ENCODE measurements at regions not wholly inside any gene's neighbourhood (a gene's known extent, or its start where the extent isn't known, plus 50 kb on each side); places are given as distances from the start of the nearest gene placed in this dataset.

DNA sequence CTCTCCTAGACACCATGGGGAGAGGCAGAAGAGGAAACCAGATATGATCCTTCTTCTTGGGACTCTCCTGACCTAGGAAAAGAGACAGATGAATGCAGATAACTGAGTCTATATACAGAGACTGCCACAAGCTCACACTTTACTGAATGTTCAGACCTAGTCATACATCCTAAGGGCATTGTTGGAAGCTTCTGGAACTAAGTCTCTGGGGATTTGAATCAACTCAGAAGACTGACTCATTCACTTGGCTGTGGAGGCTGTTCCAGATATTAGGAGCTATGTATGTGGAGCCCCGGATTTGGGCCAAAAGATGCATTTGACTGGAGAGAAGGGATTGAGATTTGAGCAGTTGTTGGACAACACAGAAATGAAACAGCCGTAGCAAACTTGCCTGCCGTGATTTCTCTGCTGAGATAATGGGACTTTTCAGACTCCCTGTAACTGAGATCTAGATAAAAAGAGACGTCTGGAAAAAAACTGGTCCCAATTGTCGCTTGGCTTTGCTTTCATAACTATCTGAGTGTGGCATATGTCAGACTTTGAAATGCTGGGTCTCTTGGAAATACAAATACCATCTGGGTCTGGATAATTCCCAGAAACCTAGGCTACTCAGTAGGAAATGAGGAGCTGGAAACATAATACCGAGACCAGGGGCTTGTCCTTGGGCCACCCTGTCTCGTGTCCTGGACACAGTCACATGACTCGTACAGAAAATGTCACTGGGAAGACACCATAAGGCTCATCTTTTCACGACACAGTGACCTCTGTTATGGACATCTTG is 396.8 kb downstream of the NUAK1 start:
- Histone ChIP-seq H3K4me1 (ENCODE audit: control insufficient read depth in 1 of 2, insufficient read depth in 2 of 2, low read length in 2 of 2) (peaks cover 0 to 18% of the 10 kb centered on the region in 2 donors), H3K27me3 (ENCODE audit: low read depth, low read length) (no peaks in the 10 kb centered on the region), H3K27ac (ENCODE audit: low read length) (no peak overlapping the region), H3K9me3 (ENCODE audit: control insufficient read depth in 1 of 2, low read length in 2 of 2) (no peaks in the 10 kb centered on the region), H3K4me3 (ENCODE audit: low read depth in 1 of 2, low read length in 2 of 2) (no peak overlapping the region), H3K36me3 (ENCODE audit: control insufficient read depth in 1 of 2, insufficient read depth in 2 of 2, low read length in 2 of 2) (no peaks in the 10 kb centered on the region)

DNA sequence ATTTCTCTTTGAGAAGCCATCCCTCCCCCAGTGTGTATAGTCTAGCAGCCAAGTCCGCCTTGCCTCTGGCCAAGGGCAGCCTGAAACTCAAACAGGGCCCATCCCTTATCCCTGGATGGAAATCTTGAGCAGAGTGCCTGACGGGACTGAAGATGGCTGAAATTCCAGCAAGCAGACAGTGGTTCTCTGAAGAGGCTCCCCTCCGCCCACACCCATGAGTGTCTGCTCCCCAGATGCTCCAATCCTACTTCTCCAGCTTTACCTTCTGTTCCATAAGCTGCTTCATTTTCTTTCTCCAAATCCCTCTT is 396.2 kb downstream of the NUAK1 start:
- Histone ChIP-seq H3K4me1 (ENCODE audit: control insufficient read depth in 1 of 2, insufficient read depth in 2 of 2, low read length in 2 of 2) (peaks cover 0 to 18% of the 10 kb centered on the region in 2 donors), H3K9me3 (ENCODE audit: control insufficient read depth in 1 of 2, low read length in 2 of 2) (no peaks in the 10 kb centered on the region), H3K27ac (ENCODE audit: low read length) (no peak overlapping the region), H3K4me3 (ENCODE audit: low read depth in 1 of 2, low read length in 2 of 2) (no peak overlapping the region), H3K36me3 (ENCODE audit: control insufficient read depth in 1 of 2, insufficient read depth in 2 of 2, low read length in 2 of 2) (no peaks in the 10 kb centered on the region), H3K27me3 (ENCODE audit: low read depth, low read length) (no peaks in the 10 kb centered on the region)

DNA sequence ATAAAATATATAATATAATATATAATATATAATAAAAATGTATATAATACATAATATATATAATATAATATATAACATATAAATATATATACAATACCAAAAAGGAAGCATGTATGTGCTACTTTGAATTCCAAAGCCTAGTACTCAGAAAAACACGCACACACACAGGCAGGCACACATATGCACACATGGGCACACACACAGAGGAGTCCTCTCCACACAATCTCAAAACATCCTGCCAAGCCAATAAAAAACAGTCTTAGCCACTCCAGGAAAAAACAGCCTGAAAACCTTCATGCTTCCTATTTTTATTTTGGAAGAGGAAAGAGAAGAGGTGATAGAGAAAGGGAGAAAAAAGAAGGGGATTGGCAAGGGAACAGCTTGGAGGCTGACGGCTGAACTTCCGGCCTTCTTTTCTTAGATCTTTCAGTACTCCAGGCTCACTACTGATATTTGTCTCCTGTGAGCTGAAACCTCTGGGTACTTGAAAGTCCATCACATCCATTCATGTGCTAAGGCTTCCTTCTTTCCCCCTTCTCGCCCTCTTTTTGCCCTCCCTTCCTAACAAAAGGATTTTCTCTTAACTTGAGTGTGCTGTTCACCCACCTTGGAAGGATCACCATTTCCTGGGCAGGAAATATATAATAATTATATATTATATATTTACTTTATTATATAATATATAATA is 394.2 kb downstream of the NUAK1 start:
- no peaks in the 10 kb centered on the region for H3K9me3 ChIP-seq (ENCODE audit: control insufficient read depth in 1 of 2, low read length in 2 of 2)
- H3K27me3 ChIP-seq (ENCODE audit: low read depth, low read length), result no peaks in the 10 kb centered on the region
- no peak overlapping the region for H3K27ac ChIP-seq (ENCODE audit: low read length)
- H3K36me3 ChIP-seq (ENCODE audit: control insufficient read depth in 1 of 2, insufficient read depth in 2 of 2, low read length in 2 of 2), result no peaks in the 10 kb centered on the region
- no peak overlapping the region for H3K4me3 ChIP-seq (ENCODE audit: low read depth in 1 of 2, low read length in 2 of 2)
- H3K4me1 ChIP-seq (ENCODE audit: control insufficient read depth in 1 of 2, insufficient read depth in 2 of 2, low read length in 2 of 2), result peaks cover 0 to 26% of the 10 kb centered on the region in 2 donors

DNA sequence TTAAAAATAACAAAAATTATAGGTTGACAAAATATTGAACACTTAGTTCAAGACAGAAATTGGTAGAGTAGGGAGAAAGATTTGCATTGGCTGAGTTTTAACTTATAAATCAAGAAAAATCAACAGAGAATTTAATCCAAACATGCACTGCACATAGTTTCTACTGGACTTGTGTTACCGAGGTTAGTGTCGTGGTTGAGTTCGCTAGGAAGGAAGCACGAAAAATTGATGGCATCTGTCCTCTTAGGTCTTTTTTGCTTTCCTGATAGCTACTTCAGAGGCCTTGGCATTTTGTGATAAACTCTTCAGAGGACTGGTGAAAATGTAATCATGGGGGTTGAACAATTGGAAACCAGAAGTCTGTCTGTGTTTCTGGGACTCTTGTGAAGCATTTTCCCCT is 392.9 kb downstream of the NUAK1 start:
- H3K4me1 ChIP-seq (ENCODE audit: control insufficient read depth in 1 of 2, insufficient read depth in 2 of 2, low read length in 2 of 2), result peaks cover 0 to 19% of the 10 kb centered on the region in 2 donors
- no peak overlapping the region for H3K4me3 ChIP-seq (ENCODE audit: low read depth in 1 of 2, low read length in 2 of 2)
- H3K27me3 ChIP-seq (ENCODE audit: low read depth, low read length), result no peaks in the 10 kb centered on the region

DNA sequence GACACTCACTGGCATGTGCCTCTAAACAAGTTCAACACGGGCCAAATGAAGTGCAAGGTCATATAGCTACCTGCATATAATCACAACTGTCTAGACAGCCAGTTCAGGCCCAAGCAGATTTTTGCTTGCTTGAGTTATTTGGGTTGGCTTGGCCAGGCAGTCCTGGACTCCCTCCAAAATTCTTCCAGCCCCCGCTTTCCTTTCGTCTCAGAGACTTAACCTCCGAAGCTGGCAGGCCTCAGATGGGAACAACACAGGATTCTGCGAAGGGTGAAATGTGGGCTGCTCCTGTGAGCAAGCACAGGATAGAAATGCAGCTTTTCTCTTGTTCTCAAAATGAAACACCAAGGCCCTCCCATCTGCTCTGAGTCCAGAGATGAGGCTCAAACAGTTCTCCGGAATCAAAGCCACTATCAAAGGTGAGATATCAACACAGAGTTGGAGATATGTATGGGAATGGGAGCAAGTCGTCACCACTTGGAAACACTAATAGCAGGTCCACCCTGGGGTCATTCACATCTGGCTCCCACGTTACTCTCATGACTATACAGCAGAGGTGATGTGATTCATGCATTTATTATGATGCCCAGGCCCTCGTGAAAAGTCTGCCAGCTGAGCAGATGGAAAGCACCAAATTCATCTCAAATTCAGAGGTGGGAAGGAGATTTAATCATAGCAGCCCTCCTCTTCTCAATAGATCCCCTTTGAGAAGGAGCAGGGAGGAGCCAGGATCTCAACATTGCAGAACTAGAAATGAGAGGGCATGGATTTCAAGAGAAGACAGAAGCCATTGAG is 389.8 kb downstream of the NUAK1 start:
- H3K9me3 ChIP-seq (ENCODE audit: control insufficient read depth in 1 of 2, low read length in 2 of 2), result no peaks in the 10 kb centered on the region
- H3K36me3 ChIP-seq (ENCODE audit: control insufficient read depth in 1 of 2, insufficient read depth in 2 of 2, low read length in 2 of 2), result no peaks in the 10 kb centered on the region
- no peak overlapping the region for H3K4me3 ChIP-seq (ENCODE audit: low read depth in 1 of 2, low read length in 2 of 2)
- peaks cover 0 to 8% of the 10 kb centered on the region in 2 donors for H3K4me1 ChIP-seq (ENCODE audit: control insufficient read depth in 1 of 2, insufficient read depth in 2 of 2, low read length in 2 of 2)
- H3K27ac ChIP-seq (ENCODE audit: low read length), result peak overlapping the region; percentile 8
- H3K27me3 ChIP-seq (ENCODE audit: low read depth, low read length), result no peaks in the 10 kb centered on the region

More for the DNA sequence above, 392.9 kb downstream of the NUAK1 start:
- Histone ChIP-seq H3K27ac (ENCODE audit: low read length) (no peak overlapping the region), H3K36me3 (ENCODE audit: control insufficient read depth in 1 of 2, insufficient read depth in 2 of 2, low read length in 2 of 2) (no peaks in the 10 kb centered on the region), H3K9me3 (ENCODE audit: control insufficient read depth in 1 of 2, low read length in 2 of 2) (no peaks in the 10 kb centered on the region)

DNA sequence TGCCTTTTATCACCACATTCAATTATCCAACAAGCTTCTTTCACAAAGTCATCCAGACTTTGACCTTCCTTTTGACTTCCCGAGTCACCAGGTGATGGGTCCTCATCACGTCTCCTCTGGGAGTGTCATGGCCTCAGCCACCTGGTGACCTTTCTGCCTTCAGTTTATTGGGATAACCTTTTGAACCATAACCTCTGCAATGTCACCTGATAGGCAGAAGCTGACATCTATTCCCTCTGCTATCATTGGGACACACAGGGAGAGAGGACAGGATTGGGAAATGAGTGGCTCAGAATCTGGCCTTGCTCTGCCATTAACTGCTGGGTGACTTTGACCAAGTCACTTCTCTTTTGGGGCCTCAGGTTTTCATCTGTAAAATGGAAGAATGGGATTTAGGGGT is 388.7 kb downstream of the NUAK1 start:
- H3K27ac ChIP-seq (ENCODE audit: low read length), result no peak overlapping the region
- no peaks in the 10 kb centered on the region for H3K36me3 ChIP-seq (ENCODE audit: control insufficient read depth in 1 of 2, insufficient read depth in 2 of 2, low read length in 2 of 2)
- H3K4me3 ChIP-seq (ENCODE audit: low read depth in 1 of 2, low read length in 2 of 2), result no peak overlapping the region
- H3K27me3 ChIP-seq (ENCODE audit: low read depth, low read length), result no peaks in the 10 kb centered on the region
- H3K4me1 ChIP-seq (ENCODE audit: control insufficient read depth in 1 of 2, insufficient read depth in 2 of 2, low read length in 2 of 2), result peaks cover 0 to 8% of the 10 kb centered on the region in 2 donors
- H3K9me3 ChIP-seq (ENCODE audit: control insufficient read depth in 1 of 2, low read length in 2 of 2), result no peaks in the 10 kb centered on the region

DNA sequence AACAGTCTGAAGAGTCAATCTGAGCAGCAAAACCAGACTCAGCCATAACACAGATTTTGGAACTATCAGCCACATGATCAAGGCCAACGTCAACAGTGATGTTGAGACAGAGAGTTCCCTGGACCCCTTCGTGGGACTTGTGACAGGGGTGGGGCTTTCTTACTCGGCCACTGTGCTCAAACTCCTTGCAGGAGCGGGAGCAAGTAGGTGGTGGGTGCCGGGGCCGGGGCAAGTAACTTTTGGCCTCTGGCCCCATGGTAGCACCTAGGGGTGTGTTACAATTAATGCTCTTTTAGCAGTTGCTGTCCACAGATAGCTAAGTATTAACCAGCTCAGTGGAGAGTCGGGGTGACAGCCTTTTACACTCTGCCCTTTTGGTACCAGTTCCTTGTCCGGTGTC is 384.4 kb downstream of the NUAK1 start:
- Histone ChIP-seq H3K27me3 (ENCODE audit: low read depth, low read length) (no peaks in the 10 kb centered on the region), H3K27ac (ENCODE audit: low read length) (no peak overlapping the region), H3K9me3 (ENCODE audit: control insufficient read depth in 1 of 2, low read length in 2 of 2) (no peaks in the 10 kb centered on the region), H3K36me3 (ENCODE audit: control insufficient read depth in 1 of 2, insufficient read depth in 2 of 2, low read length in 2 of 2) (no peaks in the 10 kb centered on the region), H3K4me3 (ENCODE audit: low read depth in 1 of 2, low read length in 2 of 2) (no peak overlapping the region), H3K4me1 (ENCODE audit: control insufficient read depth in 1 of 2, insufficient read depth in 2 of 2, low read length in 2 of 2) (no peaks in the 10 kb centered on the region)

DNA sequence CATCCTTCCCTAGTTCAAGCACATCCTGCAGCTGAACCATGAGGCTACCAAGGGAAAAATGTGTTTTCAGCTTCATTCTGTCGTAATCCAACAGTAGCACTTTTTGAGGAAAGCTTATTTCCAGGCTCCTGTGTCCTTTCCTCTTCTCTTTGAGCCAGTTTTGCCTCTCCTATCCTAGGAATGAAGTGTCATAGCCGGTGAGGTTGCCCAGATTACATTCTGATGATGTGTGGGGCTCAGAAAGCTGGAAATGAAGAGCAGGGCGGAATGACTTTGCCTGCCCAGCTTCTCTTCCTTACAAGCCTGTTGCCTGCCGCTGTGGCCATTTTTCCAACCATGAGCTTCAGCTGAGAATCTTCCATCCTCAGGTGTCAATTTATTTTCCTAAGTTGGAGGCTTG is 381.8 kb downstream of the NUAK1 start:
- no peaks in the 10 kb centered on the region for H3K9me3 ChIP-seq (ENCODE audit: control insufficient read depth in 1 of 2, low read length in 2 of 2)
- H3K36me3 ChIP-seq (ENCODE audit: control insufficient read depth in 1 of 2, insufficient read depth in 2 of 2, low read length in 2 of 2), result no peaks in the 10 kb centered on the region
- H3K27ac ChIP-seq (ENCODE audit: low read length), result no peak overlapping the region
- no peaks in the 10 kb centered on the region for H3K4me1 ChIP-seq (ENCODE audit: control insufficient read depth in 1 of 2, insufficient read depth in 2 of 2, low read length in 2 of 2)
- H3K27me3 ChIP-seq (ENCODE audit: low read depth, low read length), result no peaks in the 10 kb centered on the region
- H3K4me3 ChIP-seq (ENCODE audit: low read depth in 1 of 2, low read length in 2 of 2), result no peak overlapping the region

DNA sequence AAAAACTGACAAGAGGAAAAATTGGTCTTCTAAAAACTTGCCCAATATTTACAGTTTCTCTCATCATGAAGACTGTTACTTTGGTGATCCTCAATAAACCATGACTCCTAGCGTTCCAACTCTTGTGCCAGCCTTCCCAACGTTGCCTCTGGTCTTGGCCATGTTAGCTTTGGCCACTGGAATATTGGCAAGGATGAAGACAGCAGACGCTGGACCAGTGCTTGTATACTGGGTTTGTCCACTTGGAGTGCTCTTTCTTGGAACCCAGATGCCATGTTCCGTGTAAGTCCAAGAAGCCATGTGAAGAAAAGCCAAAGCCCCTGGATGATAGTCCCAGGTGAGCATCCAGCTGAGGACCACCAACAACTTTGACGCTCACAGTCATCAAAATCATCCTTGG is 379.6 kb downstream of the NUAK1 start:
- no peaks in the 10 kb centered on the region for H3K4me1 ChIP-seq (ENCODE audit: control insufficient read depth in 1 of 2, insufficient read depth in 2 of 2, low read length in 2 of 2)
- no peaks in the 10 kb centered on the region for H3K27me3 ChIP-seq (ENCODE audit: low read depth, low read length)
- no peak overlapping the region for H3K27ac ChIP-seq (ENCODE audit: low read length)
- no peaks in the 10 kb centered on the region for H3K9me3 ChIP-seq (ENCODE audit: control insufficient read depth in 1 of 2, low read length in 2 of 2)
- no peaks in the 10 kb centered on the region for H3K36me3 ChIP-seq (ENCODE audit: control insufficient read depth in 1 of 2, insufficient read depth in 2 of 2, low read length in 2 of 2)
- H3K4me3 ChIP-seq (ENCODE audit: low read depth in 1 of 2, low read length in 2 of 2), result no peak overlapping the region

DNA sequence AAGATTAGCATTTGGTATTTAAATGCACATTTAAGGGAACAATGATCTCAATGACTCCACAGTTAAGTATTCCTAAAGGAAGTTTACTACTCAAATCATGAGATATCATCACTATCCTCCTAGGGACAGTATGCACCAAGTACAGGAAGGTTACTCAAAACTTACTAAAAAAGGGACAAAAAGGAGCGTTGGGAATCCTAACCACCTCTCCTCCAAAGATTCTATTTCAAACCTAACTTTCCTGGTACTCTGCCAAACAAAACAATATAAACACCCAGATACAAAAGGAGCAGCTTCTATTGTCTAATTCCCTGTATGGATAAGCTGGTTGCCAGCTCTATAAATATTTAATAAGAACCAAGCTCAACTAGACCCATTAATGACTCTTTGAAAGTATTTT is 377.7 kb downstream of the NUAK1 start:
- H3K9me3 ChIP-seq (ENCODE audit: control insufficient read depth in 1 of 2, low read length in 2 of 2), result no peaks in the 10 kb centered on the region
- H3K4me1 ChIP-seq (ENCODE audit: control insufficient read depth in 1 of 2, insufficient read depth in 2 of 2, low read length in 2 of 2), result no peaks in the 10 kb centered on the region
- H3K36me3 ChIP-seq (ENCODE audit: control insufficient read depth in 1 of 2, insufficient read depth in 2 of 2, low read length in 2 of 2), result no peaks in the 10 kb centered on the region
- H3K4me3 ChIP-seq (ENCODE audit: low read depth in 1 of 2, low read length in 2 of 2), result no peak overlapping the region
- no peaks in the 10 kb centered on the region for H3K27me3 ChIP-seq (ENCODE audit: low read depth, low read length)
- no peak overlapping the region for H3K27ac ChIP-seq (ENCODE audit: low read length)

DNA sequence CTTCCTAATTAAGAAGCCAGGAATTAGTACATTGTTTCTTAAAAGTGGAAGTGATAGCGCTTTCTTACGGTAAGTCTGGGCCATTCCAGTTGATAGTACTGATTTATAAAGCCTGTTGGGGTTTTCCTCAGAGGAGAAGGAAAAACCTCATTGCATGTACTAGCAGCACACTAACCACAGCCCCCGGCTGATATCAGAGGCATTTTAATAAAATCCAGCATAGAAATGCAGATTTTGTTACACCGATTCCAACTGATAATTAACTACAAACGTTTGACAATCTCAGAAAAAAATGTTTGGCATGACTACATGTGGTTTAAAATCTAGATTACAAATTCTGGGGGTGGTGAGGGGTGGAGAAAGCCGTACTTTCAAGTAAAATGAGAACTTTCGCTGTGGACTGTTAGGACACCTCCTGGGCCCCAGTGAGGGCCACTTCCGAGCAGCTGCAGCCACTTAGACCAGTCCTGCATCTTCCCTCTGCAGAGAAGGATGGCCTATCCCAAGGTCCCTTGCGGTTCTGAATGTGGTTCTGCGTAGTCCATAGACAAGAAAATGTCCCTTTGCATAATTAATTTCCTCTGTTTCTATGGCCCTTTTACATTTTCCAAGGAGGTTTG is 374.4 kb downstream of the NUAK1 start:
- no peak overlapping the region for H3K27ac ChIP-seq (ENCODE audit: low read length)
- H3K4me1 ChIP-seq (ENCODE audit: control insufficient read depth in 1 of 2, insufficient read depth in 2 of 2, low read length in 2 of 2), result no peaks in the 10 kb centered on the region
- H3K36me3 ChIP-seq (ENCODE audit: control insufficient read depth in 1 of 2, insufficient read depth in 2 of 2, low read length in 2 of 2), result no peaks in the 10 kb centered on the region
- no peak overlapping the region for H3K4me3 ChIP-seq (ENCODE audit: low read depth in 1 of 2, low read length in 2 of 2)
- H3K9me3 ChIP-seq (ENCODE audit: control insufficient read depth in 1 of 2, low read length in 2 of 2), result no peaks in the 10 kb centered on the region
- H3K27me3 ChIP-seq (ENCODE audit: low read depth, low read length), result no peaks in the 10 kb centered on the region
